DMS79 treated with DMSO at 0.1 percent for 48 hours (cell line): ENCODE measurements at regions not wholly inside any gene's neighbourhood (a gene's known extent, or its start where the extent isn't known, plus 50 kb on each side); places are given as distances from the start of the nearest gene placed in this dataset.

Experiments
- DNase-seq: peaks from one replicate; lab custom pipeline; 2025; lab: John Stamatoyannopoulos, UW

DNA sequence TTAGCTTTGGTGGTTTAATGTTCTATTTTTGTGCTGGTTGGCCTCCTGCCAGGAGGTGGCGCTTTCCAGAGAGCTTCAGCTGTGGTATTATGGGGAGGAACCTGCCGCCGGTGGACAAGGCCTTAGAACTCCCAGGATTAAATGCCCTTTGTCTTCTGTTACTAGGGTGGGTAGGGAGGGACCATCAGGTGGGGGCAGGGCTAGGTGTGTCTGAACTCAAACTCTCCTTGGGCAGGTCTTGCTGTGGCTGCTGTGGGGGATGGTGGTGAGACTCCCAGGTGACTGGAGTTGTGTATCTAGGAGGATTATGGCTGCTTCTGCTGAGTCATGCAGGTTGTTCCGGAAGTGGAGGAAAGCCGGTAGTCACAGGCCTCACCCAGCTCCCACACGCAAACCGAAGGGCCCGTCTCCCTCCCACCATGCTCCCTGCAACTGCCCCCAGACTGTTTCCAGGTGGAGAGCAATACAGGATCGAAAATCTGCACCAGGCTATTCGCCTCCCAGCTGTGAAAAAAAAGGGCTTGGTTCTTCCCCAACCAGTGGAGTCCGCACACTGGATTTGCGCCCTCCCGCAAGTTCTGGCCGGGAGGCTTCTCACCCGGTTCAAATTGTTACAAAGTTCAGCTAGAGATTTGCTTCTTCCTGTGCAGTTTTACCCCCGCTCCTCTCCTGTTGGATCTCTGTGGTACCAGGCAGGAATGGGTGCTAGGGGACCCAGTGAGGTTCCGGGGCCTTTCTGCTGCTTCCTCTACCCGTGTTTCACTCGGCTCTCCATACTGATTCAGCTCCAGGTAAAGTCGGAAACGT is 220.5 kb downstream of the CENPF start:
- DNase-seq, result no peak

DNA sequence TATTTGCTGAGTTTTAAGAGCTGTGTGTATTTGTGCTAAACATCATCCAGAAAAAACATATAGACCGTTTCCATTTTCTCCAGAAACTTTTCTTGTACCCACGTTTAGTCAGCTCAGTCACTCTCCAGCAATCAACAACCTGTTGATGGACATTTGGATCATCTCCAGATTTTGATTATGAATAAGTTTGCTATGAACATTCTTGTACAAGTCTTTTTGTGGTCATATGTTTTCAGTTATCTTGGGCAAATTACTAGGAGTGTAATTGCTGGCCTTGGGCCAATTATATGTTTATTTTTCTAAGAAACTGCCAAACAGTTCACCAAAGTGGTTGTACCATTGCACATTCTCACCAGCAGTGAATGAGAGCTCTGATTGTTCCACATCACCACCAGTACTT is 221.8 kb downstream of the CENPF start:
- DNase-seq, result no peak

DNA sequence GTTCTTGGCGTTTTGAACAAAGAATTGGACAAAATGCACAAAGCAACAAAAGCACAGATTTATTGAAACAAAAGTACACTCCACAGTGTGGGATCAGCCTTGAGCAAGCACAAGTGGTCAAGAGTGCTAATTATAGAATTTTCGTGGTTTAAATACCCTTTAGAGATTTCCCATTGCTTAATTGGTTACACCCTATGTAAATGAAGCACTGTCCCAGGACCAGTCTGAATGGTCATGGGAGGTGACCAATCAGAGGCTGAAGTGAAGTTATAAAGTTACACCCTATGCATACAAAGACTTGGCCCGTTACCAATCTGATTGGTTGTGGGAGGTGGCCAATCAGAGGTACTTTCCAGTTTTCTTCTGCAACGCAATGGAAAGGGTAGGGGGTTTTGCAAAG is 223.6 kb downstream of the CENPF start:
- DNase-seq, result no peak

DNA sequence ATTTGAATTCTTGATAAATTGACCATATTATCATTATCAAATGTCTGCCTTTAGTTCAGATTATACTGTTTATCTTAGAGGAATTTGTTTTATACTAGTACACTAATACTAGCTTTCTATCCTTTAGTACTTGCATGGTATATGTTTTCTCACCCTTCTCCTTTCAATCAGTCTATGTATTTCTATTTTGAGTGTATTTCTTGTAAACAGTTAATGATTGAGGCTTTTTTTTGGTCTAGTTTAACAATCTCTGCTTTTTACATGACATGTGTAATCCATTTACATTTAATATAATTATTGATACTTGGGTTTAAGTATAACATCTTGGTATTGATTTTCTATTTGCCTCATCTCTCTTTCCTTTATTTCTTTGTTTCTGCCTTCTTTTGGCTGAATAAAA is 224.9 kb downstream of the CENPF start:
- no peak for DNase-seq

DNA sequence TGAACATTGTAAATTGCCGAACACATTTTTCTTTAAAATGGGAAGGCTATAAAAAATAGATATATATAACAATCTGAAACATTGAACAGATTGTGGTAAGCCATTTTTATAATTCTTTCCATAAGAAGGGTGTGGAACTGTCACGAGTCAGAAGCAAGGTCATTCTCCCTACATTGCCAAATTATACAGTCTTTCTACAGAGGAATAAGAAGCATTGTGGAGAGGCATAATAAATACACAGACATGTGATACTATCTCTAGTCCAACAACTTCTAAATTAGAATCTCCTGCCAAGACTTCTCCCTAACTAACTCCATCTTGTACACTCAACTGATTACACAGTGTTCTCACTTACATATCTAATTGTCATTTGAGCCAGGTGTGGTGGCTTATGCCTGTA is 227.9 kb downstream of the CENPF start:
- no peak for DNase-seq

DNA sequence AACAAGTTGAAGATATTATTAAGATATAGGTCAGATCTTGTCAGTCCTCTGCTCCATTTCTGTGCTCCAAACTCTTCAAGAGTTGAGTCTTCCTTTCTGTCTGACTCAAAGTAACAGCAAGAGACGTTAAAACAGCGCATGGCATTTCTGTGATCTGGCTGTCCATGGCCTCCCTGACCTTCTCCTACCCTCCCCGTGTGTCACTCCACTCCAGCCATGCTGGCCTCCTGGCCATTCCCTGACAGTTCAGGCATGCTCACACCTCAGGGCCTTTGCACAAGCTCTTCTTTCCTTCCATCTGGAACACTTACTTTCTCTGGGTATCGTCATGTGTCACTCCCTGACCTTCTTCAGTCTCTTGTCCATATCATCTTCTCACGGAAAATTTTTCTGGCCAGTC is 229.0 kb downstream of the CENPF start:
- DNase-seq, result no peak

DNA sequence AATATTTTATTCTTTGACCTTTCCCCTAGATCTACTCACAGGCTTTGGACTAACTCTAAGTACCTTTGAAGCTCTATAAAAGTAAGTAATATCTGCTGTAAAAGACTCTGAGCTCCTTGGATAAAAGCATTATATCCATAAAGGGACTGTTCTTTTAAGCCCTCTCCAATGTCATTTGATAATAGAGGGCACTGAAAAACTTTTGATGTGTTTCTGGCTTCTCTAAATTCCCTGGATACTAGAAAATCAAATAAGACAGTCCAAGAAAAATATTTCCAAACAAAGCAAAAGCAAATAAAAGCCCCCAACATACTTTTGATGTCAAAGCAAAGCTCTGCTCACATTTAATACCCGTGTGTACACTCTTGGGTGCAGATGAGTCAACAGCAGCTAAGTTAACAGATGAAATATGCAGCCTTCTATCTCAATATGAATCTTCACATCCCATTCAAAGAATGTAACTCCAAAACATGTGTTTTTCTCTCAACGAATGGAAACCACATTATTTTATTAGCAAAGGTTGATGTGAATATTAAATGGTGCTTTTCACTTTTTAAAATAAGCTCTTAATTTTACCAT is 230.3 kb downstream of the CENPF start:
- DNase-seq, result no peak

DNA sequence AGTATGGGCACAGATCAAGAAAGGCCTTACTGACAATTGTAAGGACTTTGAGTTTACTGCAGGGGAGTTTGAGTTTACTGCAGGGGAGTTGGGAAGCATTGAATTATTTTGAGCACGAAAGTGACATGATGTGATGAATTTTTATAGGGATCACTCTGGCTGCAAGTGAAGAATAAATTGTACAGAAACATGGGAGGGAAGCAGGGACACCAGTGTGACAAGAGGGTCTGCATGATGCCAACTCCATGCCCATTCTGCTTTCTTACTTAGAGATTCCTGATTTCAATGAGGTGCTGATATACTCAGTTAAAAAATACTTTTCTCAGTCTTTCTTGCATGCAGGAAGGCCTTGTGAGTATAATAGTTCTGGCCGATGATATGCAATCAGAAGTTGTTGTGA is 234.4 kb downstream of the CENPF start:
- DNase-seq, result no peak

DNA sequence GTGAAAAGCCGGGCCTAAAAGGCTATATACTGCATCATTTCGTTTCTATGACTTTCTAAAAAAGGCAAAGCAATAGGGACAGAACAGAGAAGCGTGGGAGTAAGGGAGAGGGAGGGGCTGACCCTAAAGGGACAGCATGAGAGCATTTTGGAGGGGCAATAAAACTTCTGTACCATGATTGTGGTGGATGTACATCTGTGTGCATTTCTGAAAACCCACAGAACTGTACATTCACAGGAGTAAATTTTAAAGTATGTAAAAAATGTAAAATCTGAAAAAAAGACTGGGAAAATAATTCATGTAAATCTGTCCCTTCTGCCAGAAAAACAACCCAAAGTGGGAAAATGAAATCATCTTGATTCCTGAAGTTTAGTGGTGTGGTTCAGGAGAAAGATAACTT is 235.4 kb downstream of the CENPF start:
- DNase-seq, result no peak

DNA sequence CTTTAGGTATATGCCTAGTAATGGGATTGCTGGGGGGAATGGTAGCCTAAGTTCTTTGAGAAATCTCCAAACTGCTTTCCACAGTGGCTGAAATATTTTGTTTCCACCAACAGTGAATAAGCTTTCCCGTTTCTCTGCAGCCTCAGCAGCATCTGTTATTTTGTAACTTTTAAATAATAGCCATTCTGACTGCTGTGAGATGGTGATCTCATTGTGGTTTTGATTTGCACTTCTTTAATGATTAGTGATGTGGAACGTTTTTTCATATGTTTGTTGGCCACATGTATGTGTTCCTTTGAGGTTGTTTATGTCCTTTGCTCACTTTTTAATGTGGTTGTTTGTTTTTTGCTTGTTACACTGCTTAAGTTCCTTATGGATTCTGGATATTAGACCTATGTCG is 237.4 kb downstream of the CENPF start:
- no peak for DNase-seq

DNA sequence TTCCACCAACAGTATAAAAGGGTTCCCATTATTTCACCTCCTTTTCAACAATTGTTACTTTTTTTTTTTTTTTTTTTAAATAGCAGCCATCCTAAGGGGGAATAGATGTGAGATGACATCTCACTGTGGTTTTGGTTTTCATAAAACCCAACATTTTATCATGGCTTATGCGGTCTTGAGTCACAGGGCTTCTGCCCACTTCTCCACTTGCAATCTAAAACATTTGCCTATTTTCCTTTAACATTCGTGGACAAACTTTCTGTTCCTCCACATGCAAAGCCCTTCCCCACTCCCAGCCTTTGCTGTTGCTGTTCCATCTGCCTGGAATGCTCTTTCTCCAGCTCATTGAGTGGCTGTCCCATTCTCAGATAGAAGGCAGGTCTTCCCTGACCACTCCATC is 239.7 kb upstream of the KCNK2 start:
- no peak for DNase-seq

DNA sequence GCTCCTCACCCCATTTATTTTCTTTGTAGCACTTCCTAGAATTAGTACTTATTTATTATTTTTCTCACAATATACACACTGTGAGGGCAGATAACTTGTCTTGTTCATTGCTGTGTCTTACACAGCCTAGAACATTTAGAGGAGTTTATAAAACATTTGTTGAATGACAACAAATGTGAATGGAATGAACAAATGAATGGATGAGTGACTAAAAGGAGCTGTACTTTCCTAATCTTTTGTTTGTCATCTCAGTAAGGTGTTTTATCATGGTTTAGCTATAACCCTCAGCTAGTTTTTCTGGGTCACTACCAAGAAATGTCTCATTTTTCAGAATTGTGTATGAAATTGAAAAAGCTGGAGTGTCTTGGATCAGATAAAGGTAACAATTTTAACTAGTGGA is 239.3 kb upstream of the KCNK2 start:
- DNase-seq, result no peak

DNA sequence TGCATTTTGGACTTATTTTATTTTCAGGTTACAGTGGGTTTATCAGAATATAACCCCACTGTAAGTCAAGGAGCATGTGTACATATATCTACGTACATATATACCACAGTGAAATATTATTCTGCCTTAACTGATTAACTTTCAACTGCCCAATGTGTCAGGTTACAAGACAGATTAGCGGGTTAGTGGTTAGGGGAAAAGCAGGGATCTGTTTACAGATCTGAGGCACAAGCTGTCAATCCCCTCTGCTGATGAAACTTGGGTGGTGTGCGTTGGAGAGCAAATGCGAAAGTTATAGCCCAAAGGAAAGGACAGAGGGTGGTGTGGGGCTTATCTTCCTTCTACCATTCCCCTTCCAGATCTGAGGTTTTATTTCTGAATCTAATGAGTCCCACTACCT is 238.2 kb upstream of the KCNK2 start:
- DNase-seq, result no peak

DNA sequence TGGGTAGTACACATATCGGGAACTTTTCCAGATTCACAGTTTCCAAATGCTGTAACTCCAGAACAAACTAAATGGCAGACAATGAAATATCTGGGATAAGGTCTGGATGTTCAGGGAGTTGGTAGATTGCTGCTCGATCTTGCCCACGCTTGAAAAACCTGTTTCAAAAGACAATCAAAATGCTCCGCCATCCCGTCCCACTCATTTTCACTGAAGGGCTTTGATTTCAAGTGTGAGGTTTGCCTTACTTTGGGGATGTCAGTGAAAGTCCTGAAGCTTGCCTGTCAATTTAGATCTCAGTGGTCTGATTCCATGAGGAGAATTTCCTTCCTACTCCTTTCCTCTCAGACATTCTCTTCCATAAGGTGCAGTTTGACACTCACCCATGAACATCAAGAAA is 236.3 kb upstream of the KCNK2 start:
- no peak for DNase-seq

DNA sequence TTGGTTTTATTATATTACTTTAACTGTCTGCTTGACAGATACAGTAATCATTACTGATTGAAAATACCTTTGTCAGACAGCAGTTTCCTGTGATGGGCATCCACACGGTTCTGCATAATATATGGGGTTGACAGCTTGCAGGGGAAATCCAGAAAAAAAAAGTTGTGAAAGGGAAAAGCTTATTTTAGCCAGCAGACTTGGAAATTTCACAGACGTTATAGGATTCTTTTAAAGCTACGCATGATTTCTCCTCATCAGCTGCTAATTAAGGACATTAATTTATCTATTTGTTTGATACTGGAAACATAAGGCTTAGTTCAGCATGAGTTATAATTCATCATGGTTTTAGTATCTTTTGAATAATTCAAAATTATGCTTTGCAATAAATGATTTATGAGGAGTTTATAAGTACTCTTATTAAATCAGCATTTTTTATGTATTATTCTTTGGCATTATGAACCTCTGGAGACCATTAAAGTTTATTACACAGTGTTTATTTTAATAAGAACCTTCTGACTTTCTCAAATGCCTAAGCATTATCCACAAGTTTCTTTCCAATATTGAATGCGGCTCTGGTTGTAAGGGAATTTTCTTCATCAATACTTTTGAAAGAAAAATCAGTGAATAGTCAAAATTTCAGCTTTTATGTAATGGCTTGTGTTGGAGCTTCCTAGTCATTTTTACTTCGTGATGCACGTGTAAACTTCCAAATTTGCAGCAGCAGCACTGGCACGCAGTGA is 235.3 kb upstream of the KCNK2 start:
- DNase-seq, result no peak

DNA sequence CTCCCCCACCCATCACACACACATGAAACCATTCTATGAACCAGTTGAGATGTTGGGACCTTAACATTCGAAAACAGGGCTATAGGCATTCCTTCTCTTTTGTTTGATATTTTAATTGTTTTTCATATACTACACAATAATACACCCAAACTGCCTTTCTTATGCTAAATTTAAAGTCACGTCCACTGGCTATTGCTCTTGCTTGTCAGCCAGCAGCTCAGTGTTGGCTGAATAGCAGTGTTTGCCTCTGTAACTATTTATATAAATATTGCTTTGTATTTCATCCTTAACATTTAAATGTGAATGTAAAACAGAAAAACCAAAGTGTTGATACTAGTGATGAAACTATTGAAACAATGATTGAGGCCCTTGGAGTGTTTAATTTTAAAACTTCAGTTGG is 234.4 kb upstream of the KCNK2 start:
- DNase-seq, result no peak

DNA sequence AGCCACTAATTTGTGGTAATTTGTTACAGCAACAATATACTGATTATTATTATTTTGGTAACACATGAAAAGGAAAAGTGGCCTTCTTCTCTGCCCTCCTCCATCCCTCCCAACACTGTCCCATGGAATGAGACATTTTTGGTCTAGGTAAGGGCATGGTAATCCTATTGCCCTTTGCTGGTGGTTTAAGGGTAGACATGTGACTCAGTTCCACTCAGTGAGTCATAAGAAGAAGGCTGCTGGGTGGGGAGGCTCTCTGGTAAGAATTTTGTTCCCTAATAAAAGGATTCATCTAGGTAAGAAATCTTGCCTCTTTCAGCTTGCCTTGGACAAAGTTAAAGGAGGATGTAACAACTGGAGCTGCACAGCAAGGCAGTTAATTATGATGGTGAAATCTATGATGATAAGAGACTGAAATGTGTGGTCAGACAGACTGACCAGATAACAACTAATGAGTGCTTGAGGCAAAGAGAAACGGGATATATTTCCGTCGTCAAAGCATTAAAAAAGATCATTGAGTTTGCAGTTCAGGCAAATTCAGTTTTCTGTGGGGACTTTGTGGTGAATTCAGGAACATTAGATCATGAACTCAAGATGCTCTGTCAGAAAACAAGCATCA is 232.0 kb upstream of the KCNK2 start:
- DNase-seq, result no peak

DNA sequence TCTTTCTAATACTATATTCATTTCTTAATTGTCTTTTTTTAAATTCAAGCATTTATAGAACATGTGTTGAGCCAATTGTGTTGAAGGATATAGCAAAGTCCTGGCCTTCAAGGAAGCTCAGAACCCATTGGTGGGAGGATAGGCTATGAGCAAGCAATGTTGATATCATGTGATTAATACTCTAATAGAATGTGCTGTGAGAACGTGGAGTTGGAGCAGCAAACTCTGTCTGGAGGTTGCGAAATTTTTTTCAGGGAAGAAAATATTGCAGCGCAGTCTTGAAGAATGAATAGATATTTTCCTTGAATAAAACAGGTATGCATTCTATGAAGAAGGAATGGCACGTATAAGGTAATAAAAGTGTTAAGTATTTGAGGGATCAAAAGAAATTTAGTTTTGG is 229.2 kb upstream of the KCNK2 start:
- no peak for DNase-seq

DNA sequence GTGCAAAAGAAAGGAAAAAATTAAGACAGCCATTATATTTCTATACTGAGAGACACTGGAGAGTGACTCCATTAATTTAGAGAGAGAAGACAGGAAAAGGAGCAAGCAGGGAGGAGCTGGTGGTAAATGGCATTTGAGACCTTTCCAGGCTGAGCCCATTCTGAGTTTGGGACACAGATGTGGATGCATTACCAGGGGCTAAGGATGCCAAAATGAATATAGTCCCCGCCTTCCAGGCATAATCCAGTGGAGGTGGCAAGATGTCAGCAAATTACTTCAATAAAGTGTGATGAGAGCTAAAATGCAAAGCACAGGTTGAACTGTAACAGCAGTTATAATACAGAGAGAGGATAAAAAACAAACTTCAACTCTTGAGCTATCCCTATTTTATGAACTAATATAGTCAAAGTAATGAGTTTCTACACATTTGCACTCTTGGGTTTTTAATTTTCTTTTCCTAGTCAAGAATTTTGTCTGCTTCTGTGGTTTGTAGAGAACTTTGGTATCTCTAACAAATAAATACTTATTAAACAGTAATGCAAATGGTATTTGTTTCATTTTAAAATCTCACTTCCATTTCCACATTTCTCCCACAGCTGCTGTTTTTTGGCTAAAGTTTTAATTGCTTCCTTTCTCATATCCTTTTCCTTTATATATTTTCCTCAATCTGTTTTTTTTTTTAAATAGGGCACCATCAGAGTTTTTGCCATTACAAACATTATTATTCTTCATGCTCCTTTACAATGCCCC is 228.2 kb upstream of the KCNK2 start:
- DNase-seq, result no peak

DNA sequence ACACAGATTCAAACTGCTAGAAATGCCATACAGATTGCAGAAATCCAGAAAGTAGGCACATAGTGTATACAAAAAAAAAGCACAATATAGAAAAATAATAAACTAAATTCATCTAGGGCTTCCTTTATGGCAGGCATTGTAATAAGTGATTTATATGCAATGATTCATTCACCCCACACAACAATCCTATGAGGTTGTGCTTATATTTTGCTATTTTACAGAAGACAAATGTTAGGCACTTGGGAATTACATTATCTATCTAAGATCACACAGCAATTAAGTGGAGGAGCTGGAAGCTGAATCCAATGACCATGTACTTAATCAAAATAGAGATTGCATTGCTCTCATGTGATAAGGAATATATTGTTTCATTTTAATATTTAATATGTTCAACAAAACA is 225.7 kb upstream of the KCNK2 start:
- no peak for DNase-seq

DNA sequence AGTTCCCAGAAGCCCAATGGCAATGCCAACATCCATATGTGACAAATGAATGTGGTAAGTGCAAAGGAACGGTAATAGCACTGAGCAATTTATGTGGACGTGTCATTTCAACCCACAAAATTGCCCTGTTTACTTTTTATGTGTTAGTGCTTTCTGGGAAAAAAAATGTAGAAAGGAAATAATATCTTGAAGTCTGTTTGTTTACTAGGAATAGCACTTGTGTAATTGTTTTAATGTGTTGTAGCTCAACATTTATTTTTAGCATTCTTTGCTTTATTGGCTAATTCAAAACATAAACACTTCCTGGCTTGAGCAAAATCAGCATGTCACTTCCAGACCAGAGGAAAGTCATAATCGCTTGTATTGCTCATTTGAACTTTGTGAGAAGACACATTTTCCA is 224.8 kb upstream of the KCNK2 start:
- no peak for DNase-seq

DNA sequence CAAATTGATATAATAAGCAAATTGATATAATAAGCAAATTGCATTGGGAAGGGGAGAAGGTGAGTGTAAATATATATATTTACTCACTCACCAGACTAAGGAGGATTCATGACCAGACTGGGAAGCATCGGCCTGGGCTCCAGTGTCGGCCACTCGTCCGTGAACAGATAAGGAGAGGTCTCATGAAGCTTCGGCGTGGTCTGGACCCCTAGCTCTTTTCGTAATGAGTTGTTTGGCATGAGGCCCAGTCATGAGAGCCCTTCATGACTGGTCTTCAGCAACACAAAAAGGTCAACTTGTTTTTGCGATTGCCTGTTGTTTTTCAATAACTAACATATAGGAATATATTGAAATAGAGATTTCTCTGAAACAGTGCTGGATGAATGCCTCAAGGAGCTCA is 222.9 kb upstream of the KCNK2 start:
- peak; percentile 33 for DNase-seq
